GM18909 (cell line): ENCODE measurements at regions not wholly inside any gene's neighbourhood (a gene's known extent, or its start where the extent isn't known, plus 50 kb on each side); places are given as distances from the start of the nearest gene placed in this dataset.
"Not testable (repeated sequence)": the region's sequence is repeated elsewhere in the genome, so short reads cannot be mapped to it uniquely, and the experiment has no call there.

Experiments used
- ATAC-seq: cut with Tn5 transposase; IDR thresholded peaks from one replicate; pipeline ENCODE4 v1.9.1; 2021; ENCODE audit warnings: mild to moderate bottlenecking; ENCODE audit not compliant: unreplicated experiment, poor library complexity

DNA sequence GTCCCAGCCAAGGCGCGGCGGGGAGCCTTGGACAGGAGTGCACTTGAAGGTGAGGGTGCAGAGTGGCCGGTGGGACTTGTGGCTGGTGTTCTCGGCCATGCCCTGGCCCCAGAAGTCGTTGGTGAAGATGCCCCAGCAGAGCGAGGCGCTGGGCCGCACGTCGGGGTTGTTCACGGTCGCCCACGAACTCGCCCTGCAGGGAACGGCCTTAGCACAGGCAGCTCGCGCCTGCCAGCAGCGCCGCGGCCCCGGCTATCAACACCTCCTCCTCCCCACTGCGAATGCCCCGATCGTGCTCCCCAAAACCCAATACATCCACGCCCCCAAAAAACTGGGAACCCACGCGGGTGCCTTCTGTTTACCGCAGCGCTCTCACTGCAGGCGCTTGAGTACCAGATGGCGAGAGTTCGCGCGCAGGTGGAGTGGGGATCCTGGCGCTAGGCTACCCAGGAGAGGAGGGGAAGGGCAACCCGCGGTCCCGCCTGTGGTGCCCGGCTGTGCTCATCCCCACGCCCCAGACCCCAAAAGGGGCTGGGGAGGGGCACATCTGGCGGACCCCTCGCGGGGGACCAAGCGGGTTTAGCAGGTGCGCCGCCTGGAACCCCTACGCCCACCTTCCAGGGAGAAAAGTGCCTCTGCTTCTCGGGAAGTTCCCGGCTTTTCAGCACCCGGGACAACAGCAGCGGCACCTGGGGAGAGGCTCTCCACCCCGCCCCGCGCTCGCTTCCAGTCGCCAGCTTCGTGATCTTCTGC is 386.3 kb upstream of the TMTC1 start:
- no peak for ATAC-seq

DNA sequence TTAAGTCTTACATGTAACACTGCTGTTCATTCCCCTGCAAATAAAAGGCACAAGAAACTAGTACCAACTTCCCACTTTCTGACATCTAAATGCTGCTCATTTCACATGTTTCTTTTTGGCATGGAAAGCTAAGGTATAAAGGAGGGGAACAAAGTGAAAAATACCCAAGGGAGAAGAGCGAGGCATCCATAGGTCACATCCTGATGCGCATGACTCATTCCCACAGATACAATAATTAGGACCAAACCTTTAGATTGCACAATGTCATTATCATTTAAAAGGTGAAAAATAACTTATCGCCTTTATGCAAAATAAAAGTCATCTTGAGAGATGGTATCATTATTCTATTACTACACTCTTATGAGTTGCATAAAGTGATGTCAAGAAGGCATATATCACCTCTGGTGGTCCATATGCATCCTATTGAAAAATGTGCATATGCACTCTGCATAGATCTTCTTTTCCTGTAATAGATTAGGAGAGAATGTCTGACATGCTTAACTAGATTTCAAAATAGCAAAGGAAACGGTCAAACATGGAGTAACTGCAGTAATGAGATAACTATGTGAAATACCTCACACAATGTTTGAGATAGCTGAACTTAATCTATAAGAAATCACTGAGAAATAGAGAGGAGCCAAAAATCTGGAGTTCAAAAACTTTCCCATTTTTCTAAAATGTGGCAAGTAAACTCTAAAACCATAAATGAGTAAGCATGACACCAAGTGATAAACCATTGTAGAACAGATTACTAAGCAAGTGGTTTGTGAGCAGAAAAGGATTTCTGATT is 382.5 kb upstream of the TMTC1 start:
- no peak for ATAC-seq

DNA sequence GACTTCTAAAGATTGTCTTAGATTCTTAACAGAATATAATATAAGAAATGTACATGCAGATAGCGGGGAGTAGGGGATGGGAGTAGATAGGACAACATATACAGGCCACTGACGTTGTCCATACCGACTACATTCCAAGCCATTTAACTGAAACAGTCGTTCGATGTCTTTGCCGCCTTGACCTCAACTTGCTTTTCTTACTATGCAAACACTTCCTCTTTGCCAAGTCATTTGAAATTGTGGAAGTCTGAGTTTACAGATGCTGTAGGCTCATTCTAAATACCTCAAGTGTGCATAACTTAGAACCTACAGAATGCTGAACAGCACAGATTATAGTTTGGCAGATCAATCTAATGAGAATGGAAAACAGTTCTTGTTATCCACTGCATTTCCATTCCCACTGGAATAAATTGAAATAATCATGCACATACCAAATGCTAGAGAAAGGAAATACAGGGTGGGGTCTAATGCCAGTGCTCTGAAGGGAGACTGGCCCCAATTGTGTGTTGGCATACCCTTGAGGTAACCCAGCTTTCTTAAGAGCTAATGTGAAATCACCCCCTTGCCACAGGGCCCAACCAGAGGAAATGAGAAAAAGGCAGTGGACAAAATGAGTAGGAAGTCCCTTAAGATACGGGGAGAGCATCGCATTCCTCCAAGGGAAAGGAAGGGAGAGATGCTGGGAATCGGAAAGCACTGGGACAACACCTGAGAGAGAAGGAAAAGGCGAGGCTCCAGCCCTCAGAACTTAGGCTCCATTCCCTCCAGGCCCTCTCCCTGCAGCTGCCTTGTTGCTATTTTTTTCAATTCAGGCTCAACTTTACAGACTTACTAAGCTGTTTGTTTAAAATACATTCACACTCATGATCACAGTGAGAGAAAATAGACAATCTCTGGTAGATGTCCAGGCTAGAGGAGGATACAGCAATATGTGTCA is 380.9 kb upstream of the TMTC1 start:
- ATAC-seq: no peak

DNA sequence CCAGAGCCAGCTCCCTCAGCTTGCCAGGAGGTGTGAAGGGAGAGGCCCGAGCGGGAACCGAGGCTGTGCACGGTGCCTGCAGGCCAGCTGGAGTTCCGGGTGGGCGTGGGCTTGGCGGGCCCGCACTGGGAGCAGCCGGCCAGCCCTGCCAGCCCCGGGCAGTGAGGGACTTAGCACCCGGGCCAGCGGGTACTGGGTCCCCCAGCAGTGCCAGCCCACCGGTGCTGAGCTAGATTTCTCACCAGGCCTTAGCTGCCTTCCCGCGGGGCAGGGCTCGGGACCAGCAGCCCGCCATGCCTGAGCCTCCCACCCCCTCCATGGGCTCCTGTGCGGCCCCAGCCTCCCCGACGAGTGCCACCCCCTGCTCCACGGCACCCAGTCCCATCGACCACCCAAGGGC is 373.1 kb upstream of the TMTC1 start:
- ATAC-seq: not testable (repeated sequence)

DNA sequence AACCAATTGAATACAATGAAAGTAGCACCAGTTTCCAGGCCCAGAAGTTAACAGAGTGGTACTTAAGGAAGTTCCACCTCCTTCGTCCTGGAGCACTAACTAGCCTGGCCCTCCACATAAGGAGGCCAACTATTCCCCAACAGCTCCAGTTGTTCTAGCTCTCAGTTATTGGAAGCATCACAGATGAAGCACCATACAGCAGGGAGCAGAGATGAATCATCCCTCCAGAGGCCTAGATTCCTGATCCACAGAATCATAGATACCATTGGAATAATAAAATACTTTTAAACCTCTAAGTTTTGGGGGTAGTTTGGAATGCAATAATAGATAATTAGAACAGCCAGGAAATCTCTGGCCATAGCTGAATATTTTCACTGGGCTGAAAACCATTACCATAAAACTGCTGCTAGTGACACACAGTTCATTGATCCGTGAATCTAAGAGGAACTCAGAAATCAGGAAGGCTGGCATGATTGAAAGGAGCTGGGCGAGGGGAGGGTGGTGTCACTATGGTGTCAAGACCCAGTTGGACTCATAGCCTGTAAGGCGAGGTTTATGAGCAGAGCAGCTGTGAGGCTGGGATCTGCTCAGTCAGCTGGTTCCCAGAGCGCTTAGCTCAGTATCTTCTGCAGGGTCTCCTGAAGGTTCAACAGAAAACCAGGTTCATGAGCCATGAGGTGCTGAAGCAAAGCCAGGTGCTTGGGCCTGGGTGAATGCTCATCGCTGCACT is 371.4 kb upstream of the TMTC1 start:
- no peak for ATAC-seq

DNA sequence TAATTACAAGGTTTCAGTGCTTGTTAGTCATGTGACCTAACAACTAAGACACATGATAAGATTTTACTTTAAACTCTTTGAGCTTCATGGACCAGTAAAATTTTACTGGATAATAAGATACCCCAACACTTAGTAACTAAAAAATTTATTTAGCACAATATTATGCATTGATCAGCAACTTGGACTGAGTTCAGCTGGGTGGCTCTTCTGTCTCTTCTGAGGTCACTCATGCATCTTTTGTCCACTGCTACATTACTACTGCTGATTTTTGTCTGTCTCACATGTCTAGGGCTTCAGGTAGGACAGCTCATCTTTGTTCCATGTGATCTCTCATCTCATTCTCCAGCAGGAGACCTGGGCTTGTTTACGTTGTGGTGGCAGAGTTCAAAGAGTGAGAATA is 370.2 kb upstream of the TMTC1 start:
- no peak for ATAC-seq

DNA sequence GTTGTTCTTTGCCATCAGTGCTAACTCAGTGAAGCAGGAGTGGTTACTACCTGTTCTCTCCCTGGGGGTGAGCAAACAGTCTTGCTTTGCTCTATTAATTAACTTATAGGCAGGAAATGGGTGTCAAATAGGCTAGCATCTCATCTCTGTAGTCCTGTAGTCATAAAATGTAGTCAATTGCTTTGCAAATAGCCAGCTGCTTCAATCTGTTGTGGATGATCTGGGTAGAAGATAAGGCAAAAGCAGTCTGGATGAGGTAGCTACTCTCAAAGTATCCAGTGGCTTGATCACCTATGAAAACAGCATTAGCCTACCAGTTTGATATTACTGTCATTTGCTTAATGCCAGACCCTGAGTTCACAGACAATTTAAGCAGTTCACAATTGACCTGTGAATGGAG is 369.0 kb upstream of the TMTC1 start:
- ATAC-seq: no peak

DNA sequence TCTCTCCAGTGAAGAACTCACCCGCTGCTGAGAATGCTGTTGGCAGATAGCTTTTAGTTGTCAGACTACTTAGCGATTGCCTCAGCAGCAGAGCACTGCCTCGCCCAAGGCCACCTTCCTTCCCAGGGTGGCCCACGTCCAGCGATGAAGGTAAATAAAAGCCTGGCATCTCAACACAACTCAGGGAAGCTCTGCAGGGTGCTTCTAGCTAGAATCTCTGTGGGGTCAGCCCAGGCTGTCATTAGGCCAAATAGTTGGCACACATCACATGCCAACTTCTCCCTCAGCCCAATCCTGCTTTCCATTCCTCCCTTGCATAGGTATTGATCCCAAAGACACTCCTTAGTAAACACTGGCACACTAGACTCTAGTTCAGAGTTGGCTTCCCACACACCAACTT is 368.1 kb upstream of the TMTC1 start:
- no peak for ATAC-seq

DNA sequence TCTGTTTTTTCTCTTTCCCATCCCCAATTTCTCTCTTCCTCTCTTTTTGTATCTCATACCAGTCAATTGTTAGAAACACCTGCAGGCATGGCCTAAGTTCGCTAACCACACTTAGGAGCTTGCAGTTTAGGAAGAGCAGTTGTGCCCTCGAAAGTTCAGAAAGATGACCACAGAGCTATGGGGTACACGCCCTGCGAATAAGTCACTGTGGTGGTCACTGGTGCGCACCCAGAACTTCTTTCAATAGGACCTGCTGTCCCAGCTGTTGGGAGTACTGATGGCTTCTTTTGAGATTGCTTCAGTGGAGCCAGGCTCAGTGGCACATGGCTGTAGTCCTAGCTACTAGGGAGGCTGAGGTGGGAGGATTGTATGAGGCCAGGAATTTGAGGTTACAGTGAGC is 362.8 kb upstream of the TMTC1 start:
- ATAC-seq: no peak

DNA sequence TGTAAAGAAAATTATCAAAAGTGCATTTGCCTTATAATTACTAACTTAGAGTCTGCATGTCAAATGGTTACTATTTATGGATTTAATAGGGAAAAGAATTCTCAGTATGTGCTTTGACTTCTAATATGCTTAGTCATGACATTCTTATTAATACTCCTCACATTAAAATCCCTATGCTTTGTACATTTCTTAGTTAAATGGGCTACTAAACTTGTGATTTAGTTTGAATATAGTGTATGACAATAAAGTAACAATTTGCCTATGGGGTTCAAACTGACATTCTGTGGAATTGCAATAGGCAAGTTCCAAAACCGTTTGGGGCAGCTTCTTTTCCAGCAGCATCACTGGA is 361.9 kb upstream of the TMTC1 start:
- no peak for ATAC-seq

DNA sequence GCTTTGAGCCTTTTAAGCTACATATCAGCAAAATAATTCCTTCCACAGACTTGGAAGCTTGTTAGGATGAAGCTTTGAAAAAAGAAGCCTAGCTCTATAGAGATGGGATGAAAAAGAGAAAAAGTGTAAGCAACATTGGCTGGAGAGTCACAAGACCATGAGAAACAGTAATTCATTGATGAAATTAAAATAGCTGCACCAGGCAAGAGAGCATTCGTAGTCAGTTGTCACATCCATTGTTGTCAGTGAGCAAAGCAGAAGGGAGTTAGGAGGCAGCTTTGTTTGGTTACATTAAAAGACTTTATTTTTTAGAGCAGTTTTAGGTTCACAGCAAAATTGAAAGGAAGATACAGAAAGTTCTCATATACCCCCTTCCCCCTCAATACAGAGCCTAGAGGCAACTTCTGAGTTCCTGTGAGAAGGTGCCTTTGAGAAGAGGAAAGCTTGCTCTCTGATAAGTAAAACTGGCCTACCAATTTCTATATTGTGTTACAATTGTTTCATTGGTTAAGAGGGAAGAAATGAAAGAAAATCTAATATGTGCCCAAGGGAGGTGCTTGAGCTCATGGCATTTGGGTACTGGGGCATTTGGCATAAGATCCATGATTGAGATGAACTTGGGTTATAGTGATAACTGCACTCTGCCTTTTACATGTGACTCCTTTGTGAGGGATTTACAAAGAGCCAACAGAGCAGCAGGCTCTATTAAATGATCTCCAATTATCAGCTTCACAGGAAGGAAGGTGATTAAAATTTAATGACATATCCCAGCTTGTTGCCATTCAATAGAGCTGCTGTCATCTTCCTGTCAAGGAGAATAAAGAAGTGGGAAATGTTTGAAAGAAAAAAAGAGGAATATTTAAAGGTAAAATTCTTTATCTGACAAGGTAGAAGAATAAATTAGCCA is 361.3 kb upstream of the TMTC1 start:
- ATAC-seq: no peak

DNA sequence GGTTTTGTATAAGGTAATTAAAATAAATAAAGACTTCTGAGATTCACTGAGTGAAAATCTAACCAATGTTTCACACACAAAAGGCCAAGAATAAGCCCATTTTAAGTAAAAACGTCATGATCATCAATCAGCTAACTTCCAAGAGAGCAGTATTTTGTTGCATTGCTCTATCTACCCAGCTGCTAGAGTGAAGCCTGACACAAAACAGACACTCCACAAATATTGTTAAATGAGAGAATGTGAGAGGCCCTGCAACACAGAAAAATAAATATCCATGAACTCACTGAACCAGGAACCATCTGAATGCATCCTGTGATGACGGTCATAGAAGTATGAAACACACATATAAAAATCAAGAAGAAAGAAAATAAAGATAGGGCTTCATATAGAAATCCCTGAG is 358.6 kb upstream of the TMTC1 start:
- no peak for ATAC-seq

DNA sequence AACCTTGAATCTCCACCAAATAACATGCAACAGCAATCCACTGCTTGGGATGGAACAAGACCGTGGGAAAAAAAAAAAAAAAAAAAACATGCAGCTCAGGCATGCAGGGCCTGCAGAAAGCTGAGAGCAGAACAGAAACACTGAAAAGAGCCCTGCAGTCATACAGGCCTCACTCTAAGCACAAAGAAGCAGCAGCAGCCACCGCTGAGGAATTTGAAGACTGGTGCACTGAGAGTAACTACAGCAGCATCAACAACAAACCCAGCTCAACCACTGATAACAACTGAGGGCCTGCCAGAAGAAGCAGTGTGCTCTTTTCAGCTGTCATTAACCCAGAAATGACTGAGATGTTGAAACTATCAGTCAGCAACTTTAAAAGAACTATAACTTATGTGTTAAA is 354.7 kb upstream of the TMTC1 start:
- no peak for ATAC-seq

DNA sequence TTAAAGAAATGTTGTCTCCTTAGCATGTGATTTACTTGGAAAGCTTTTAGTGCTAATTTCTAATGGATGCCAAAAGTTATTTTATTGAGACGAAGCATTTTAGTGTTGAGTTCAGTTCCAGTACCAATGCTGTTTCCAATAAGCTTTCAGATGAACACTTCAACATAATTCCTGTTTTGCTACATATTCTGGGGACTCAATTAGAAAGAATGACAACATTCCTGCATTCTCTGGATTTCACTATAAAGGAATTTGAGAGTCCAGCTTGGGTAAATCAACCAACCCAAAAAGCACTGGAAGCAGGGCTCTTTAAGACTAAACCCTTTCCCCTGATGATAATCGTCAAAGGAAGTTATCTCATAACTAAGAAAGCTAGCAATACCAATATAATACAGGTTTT is 353.0 kb upstream of the TMTC1 start:
- ATAC-seq: no peak

DNA sequence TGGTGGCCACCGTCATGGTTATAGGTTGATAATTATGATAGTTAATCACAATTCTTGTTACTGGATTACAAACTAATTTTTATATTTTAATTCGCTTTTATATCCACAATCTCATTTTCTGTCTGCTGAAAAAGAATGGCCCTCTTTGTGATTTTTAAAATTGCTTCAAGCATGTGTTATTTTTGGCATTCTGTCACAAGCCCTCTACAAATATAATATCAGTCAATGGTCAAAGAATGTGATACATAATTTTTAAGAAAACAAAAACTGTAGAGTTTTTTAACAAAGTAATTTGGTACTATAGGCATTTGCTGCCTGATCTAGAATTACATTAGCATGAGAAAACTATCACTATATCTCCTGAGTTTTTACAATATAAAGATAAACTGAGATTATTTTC is 352.0 kb upstream of the TMTC1 start:
- ATAC-seq: no peak

DNA sequence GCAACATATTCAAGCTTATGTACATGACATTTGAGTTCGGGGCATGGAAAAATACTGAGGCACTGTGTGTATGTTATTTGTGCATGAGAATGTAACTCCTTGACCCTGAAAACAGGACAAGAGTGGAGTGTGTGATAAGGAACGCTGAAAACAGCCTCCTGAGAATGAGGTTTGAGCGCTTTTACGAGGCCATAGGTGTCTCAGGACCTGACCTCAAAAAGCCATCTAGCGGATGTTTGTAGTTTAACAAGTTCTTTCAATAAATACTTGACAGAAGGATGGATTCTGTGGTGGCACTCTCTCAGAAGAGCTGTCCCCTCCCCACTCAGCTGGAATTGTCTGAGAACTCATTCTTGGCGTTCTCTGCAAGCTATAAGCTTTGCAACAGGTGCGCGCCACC is 350.5 kb upstream of the TMTC1 start:
- no peak for ATAC-seq

DNA sequence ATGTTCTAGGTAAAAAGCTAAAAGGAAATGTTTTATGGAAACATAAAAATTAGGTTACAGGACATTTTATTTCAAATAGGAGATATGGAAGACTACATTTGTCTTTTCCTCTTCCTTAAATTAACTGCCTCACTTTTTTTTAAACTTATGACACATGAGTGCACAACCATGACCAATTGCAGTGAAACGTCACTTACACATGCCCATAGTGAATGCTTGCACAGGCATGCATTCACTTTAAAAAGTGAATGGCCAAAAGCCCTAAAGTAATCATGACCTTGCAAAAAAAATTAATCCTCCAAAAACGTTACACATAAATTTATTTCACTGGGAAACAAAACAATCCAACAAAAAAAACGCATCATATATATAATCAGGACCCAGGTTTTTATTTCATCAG is 343.2 kb upstream of the TMTC1 start:
- ATAC-seq: no peak

DNA sequence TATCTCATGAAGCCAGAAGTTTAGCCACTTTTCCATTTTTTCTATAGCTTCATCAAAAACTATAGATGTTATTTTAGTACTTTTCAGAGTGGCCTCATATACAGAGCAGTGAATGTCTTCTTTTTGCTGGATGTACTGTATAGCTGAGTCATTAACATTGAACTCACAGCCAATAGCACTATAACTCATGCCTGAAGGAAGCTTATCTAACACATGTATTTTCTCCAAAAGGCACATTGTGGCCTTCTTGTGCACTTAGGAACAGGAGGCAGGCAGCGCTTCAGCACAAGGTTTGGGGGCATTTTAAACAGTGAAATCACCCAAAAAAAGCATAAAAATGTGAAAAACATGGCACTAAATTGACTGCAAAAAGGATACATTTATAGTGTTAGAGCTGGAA is 336.8 kb upstream of the TMTC1 start:
- no peak for ATAC-seq

DNA sequence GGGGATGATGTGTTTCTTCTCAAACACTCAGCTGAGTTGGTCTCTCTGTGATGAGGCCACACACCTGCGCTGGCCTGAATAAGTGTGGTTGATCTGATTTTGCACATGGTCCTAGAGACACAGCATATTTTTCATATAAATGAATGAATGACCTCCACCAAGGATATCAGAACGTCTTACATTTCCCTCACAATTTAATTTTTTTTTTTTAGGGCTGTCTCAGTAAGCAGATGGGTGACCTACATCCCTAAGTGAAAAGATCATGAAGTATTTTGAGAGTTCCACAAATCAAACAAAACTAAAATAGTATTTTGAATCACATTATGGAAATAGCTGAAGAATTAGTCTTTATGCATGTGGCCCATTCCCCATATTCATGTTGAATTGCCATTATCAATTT is 333.7 kb upstream of the TMTC1 start:
- ATAC-seq: no peak
